Pancreas (tissue), 10 donors: ENCODE measurements at regions not wholly inside any gene's neighbourhood (a gene's known extent, or its start where the extent isn't known, plus 50 kb on each side); places are given as distances from the start of the nearest gene placed in this dataset.

ENCODE experiments used
- ATAC-seq, 4 donors: fragments of 200-7000 bp; cut with Tn5 transposase; one replicate each; pipeline versions ENCODE4 v1.8.0 to v1.9.1; 2020; ENCODE audit warnings: mild to moderate bottlenecking in 4 of 4, moderate library complexity in 4 of 4
- DNase-seq, 6 donors: peaks; one replicate each; pipeline ENCODE4 v3.0.0-alpha.2; 2020
- FAIRE-seq: peaks from 2 replicates; lab custom pipeline; 2012; peaks lifted over from hg19 to GRCh38; lab: Jason Lieb, UNC
- H3K27ac ChIP-seq, 4 donors: fragments of 200-600 bp; sonication (generic); 1 replicate in 3 of 4; 2 replicates in 1 of 4; pipeline versions ENCODE4 v1.5.0 to v1.8.0; 2020
- H3K27me3 ChIP-seq, 4 donors: fragments of 200-600 bp; one replicate each; pipeline ENCODE4 v1.8.0; 2021
- H3K36me3 ChIP-seq, 3 donors: fragments of 200-600 bp; sonication (generic) in 1 of 3; one replicate each; pipeline versions ENCODE4 v1.5.0 to v1.8.0; 2020 to 2021
- H3K4me1 ChIP-seq, 3 donors: fragments of 200-600 bp; one replicate each; pipeline ENCODE4 v1.8.0; 2021
- H3K4me3 ChIP-seq, 4 donors: fragments of 200-600 bp; sonication (generic) in 2 of 4; one replicate each; pipeline versions ENCODE4 v1.5.0 to v1.8.0; 2020 to 2021
- H3K9me3 ChIP-seq, 4 donors: fragments of 200-600 bp; one replicate each; pipeline ENCODE4 v1.8.0; 2021
- CTCF ChIP-seq, 4 donors: fragments of 200-600 bp; sonication (generic) in 3 of 4; IDR thresholded peaks; one replicate each; pipeline versions ENCODE4 v1.5.0 to v1.8.0; 2021; ENCODE audit warnings: antibody characterized with exemption in 4 of 4
- WGBS, 2 donors: extraction: QIAGEN DNeasy Blood & Tissue Kit; methylation state at CpG; one replicate each; pipeline ENCODE4 v1.1.7; 2013; 5-methylcytosine and 5-hydroxymethylcytosine counted together
- intact Hi-C, 3 donors: fragments of 100-400 bp; cut with DNase I; formaldehyde crosslinking; loops; one replicate each; pipeline versions ENCODE4 v1.11.1 to v1.14.2; 2022
- donor health status: healthy with polysubstance abuse.
- donor health status: DM: no; HTN: no; CAD: no; lungs with moderate emphysema.
- donor health status: DM: no; HTN: no; CAD: no.
- donor health status: control.
- donor health status: control.
- donor health status: Bipolar disorder and iron deficiency.
- donor health status: DM: yes; HTN: yes; CAD: no.
- donor health status: DM: no; HTN: no; CAD: no.
- donor health status: DM: no; HTN: no; CAD: no.
- donor health status: DM: yes; HTN: yes; CAD: no.

- FAIRE-seq, result peak; percentile 97
- no peak overlapping the region for H3K4me3 ChIP-seq
- no peak for TF ChIP-seq CTCF (IDR thresholded peaks at IDR 0.05)
- ATAC-seq, result no peak
- no peaks in the 10 kb centered on the region for H3K27me3 ChIP-seq
- H3K4me1 ChIP-seq, result no peaks in the 10 kb centered on the region
- DNase-seq, result no peak
- no peak overlapping the region for H3K27ac ChIP-seq
- no peaks in the 10 kb centered on the region for H3K36me3 ChIP-seq
- intact Hi-C loops, result no loop called here
- no peaks in the 10 kb centered on the region for H3K9me3 ChIP-seq
Measured at GRCh38 chr9:18396102-18396728, 77.7 kb upstream of the ADAMTSL1 start.

- ATAC-seq (no peak), FAIRE-seq (no peak), DNase-seq (no peak)
- TF ChIP-seq CTCF (IDR thresholded peaks at IDR 0.05), result no peak
- no peaks in the 10 kb centered on the region for H3K9me3 ChIP-seq
- H3K27me3 ChIP-seq, result no peaks in the 10 kb centered on the region
- H3K36me3 ChIP-seq, result no peaks in the 10 kb centered on the region
- H3K27ac ChIP-seq, result no peak overlapping the region
- H3K4me1 ChIP-seq, result no peaks in the 10 kb centered on the region
- WGBS, 2 donors, result 44 to 54% methylated on average over 2 of the region's 2 CpGs
- intact Hi-C loops, result no loop called here
- no peak overlapping the region for H3K4me3 ChIP-seq
Measured at GRCh38 chr9:18397076-18397475, 76.9 kb upstream of the ADAMTSL1 start.

GRCh38 chr9:18398038-18398437 lies 75.9 kb upstream of the ADAMTSL1 start:
- H3K27ac ChIP-seq, result no peak overlapping the region
- no peak overlapping the region for H3K4me3 ChIP-seq
- no peaks in the 10 kb centered on the region for H3K4me1 ChIP-seq
- FAIRE-seq (no peak), DNase-seq (no peak), ATAC-seq (no peak)
- no peaks in the 10 kb centered on the region for H3K9me3 ChIP-seq
- H3K27me3 ChIP-seq, result no peaks in the 10 kb centered on the region
- TF ChIP-seq CTCF (IDR thresholded peaks at IDR 0.05), result no peak
- no peaks in the 10 kb centered on the region for H3K36me3 ChIP-seq
- intact Hi-C loops, result no loop called here
- WGBS, 2 donors, result 91 to 96% methylated on average over 1 of the region's 1 CpG

GRCh38 chr9:18404434-18405029 lies 69.4 kb upstream of the ADAMTSL1 start:
- no peaks in the 10 kb centered on the region for H3K27me3 ChIP-seq
- H3K4me3 ChIP-seq, result no peak overlapping the region
- H3K27ac ChIP-seq, result no peak overlapping the region
- ATAC-seq (no peak), FAIRE-seq (no peak), DNase-seq (no peak)
- no peaks in the 10 kb centered on the region for H3K9me3 ChIP-seq
- TF ChIP-seq CTCF (IDR thresholded peaks at IDR 0.05), result no peak
- WGBS, 2 donors, result 70 to 78% methylated on average over 3 of the region's 3 CpGs
- H3K4me1 ChIP-seq, result no peaks in the 10 kb centered on the region
- intact Hi-C loops, result no loop called here
- no peaks in the 10 kb centered on the region for H3K36me3 ChIP-seq

- TF ChIP-seq CTCF (IDR thresholded peaks at IDR 0.05), result no peak
- FAIRE-seq (no peak), DNase-seq (no peak), ATAC-seq (no peak)
- Histone ChIP-seq H3K36me3 (no peaks in the 10 kb centered on the region), H3K4me1 (no peaks in the 10 kb centered on the region), H3K27me3 (no peaks in the 10 kb centered on the region), H3K27ac (no peak overlapping the region), H3K9me3 (no peaks in the 10 kb centered on the region), H3K4me3 (no peak overlapping the region)
- WGBS, 2 donors, result 68 to 75% methylated on average over 3 of the region's 3 CpGs
- intact Hi-C loops, result no loop called here
Measured at GRCh38 chr9:18405240-18405639, 68.7 kb upstream of the ADAMTSL1 start.
